ENCODE measurements at regions not wholly inside any gene's neighbourhood (a gene's known extent, or its start where the extent isn't known, plus 50 kb on each side); places are given as distances from the start of the nearest gene placed in this dataset.

DNA sequence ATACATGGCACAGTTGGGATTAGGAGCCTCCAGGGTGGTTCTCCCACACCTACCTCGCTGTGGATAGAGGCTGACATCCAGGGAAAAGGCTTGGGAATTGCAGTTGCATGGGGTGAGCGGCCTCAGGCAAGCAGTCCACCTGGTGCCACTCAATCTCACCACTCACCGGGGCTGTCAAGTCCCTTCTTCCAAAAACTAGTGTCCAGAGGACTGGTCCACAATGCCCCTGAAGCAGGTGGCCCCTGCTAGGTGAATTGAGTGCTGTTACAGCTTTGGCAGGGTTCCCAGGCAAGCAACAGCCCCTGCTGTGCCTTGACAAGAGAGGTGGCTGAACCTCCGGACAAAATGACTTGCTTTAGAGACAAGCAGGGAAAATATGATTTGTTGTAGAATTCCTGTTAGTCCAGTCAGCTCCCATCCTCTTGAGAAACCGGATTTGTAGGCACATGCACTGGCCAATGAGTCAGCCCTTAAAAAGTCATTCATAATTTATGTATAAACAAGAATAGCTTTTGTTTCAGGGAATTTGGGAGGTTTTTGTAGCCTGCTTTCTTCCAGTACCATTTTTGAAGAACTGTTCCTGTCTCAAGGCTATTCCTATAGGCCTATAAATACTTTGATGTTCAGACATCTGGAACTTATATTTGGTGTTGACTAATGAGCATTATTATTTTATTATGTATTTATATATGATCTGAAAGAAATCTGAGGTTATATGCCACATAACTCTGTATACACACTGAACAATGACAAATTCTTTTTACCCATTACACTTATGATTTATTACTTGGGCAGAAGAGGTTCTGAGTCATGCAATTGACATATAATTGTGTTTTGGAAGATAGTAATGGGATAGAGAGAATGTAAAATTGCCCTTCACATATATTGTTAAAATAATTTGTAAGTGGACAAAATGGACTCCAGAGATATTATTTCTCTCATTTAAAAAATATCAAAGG, 411.1 kb downstream of the ACTL7B start:
- WGBS, 2 experiments = 69 to 81% methylated on average over 5 of the region's 5 CpGs
- H3K27ac ChIP-seq (ENCODE audit: insufficient read depth, low read depth, low read length, poor library complexity, severe bottlenecking) = no peak overlapping the region
- H3K9me3 ChIP-seq (ENCODE audit: control insufficient read depth, low read length) = no peaks in the 10 kb centered on the region
- peaks cover 6% of the 10 kb centered on the region for H3K4me1 ChIP-seq (ENCODE audit: control insufficient read depth, insufficient read depth, low read length)
- H3K4me3 ChIP-seq (ENCODE audit: insufficient read depth, low read depth, low read length) = no peak overlapping the region
- no peaks in the 10 kb centered on the region for H3K36me3 ChIP-seq (ENCODE audit: control insufficient read depth, insufficient read depth, low read length)
- H3K27me3 ChIP-seq (ENCODE audit: control insufficient read depth, insufficient read depth, low read length, poor library complexity, severe bottlenecking) = no peaks in the 10 kb centered on the region

DNA sequence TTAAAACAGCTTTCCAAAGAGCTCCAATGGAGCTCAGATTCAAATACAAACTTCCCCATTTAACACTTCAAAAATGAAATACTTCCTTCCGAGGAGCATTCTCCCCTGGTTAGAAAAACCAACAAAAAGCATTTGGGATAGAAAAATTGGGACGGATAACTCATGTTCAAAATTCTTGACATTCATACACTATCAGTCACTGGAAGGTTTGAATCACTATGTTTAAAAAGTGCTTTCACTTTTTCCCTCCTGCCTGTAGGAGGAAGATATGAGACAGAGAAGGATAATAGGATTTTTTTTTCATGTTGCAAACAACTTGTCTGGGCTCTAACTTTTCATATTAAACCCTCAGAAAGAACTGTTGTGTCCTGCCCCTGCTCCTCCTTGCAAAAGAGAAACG, 412.0 kb downstream of the ACTL7B start:
- Histone ChIP-seq H3K4me3 (ENCODE audit: insufficient read depth, low read depth, low read length) (no peak overlapping the region), H3K27ac (ENCODE audit: insufficient read depth, low read depth, low read length, poor library complexity, severe bottlenecking) (no peak overlapping the region), H3K4me1 (ENCODE audit: control insufficient read depth, insufficient read depth, low read length) (peaks cover 6% of the 10 kb centered on the region), H3K36me3 (ENCODE audit: control insufficient read depth, insufficient read depth, low read length) (no peaks in the 10 kb centered on the region), H3K27me3 (ENCODE audit: control insufficient read depth, insufficient read depth, low read length, poor library complexity, severe bottlenecking) (no peaks in the 10 kb centered on the region), H3K9me3 (ENCODE audit: control insufficient read depth, low read length) (no peaks in the 10 kb centered on the region)
- 80 to 98% methylated on average over 3 of the region's 3 CpGs for WGBS, 2 experiments

DNA sequence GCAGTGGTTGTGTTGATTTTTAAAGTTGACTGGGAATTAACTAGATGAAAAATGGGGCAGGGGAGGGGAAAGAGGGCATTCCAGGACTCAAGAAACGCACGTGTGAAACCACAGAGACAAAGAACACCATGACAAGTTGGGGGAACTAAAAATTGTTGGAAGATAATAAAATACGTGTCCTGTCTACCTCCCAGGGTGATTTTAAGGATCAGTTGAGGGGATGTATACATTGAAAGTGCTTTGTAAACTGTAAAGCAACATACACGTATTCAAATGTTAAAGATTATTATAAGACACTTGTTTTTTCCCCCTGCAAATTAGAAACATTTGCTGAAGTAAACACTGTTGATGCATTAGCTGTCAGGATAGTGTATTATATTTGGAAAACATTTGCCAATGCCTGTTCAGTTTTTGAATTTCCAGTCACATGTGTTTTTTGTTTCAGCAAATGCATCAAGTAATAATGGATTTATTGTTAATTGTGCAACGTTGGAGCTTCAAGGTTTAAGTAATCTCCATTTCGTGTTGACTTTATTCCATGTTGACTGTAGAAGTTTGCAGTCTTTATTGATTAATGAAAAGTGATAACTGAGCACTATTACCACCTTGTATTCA, 412.7 kb downstream of the ACTL7B start:
- Histone ChIP-seq H3K4me1 (ENCODE audit: control insufficient read depth, insufficient read depth, low read length) (peaks cover 6% of the 10 kb centered on the region), H3K9me3 (ENCODE audit: control insufficient read depth, low read length) (no peaks in the 10 kb centered on the region), H3K36me3 (ENCODE audit: control insufficient read depth, insufficient read depth, low read length) (no peaks in the 10 kb centered on the region), H3K4me3 (ENCODE audit: insufficient read depth, low read depth, low read length) (no peak overlapping the region), H3K27ac (ENCODE audit: insufficient read depth, low read depth, low read length, poor library complexity, severe bottlenecking) (no peak overlapping the region), H3K27me3 (ENCODE audit: control insufficient read depth, insufficient read depth, low read length, poor library complexity, severe bottlenecking) (no peaks in the 10 kb centered on the region)
- WGBS, 2 experiments = 79 to 84% methylated on average over 5 to 6 of the region's 6 CpGs

DNA sequence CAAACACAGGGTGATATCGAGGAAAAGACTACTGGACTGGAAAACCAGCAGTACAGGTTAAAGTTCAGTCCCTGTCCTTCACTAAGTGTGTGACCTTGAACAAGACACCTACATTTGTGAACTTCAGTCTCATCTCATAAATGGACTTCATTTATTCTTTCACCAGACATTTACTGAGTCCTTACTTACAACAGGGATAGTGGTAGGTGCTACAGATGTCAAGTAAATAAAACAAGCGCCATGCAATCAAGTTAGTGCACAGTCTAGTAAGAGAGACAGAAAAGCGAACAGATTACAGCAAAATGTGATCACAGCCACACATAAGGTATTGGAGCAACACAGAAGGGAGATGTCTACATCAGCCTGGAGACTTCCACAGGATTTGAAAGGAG, 413.2 kb downstream of the ACTL7B start:
- no peaks in the 10 kb centered on the region for H3K36me3 ChIP-seq (ENCODE audit: control insufficient read depth, insufficient read depth, low read length)
- H3K4me1 ChIP-seq (ENCODE audit: control insufficient read depth, insufficient read depth, low read length) = peaks cover 6% of the 10 kb centered on the region
- no peaks in the 10 kb centered on the region for H3K27me3 ChIP-seq (ENCODE audit: control insufficient read depth, insufficient read depth, low read length, poor library complexity, severe bottlenecking)
- H3K4me3 ChIP-seq (ENCODE audit: insufficient read depth, low read depth, low read length) = no peak overlapping the region
- H3K27ac ChIP-seq (ENCODE audit: insufficient read depth, low read depth, low read length, poor library complexity, severe bottlenecking) = no peak overlapping the region
- H3K9me3 ChIP-seq (ENCODE audit: control insufficient read depth, low read length) = no peaks in the 10 kb centered on the region
- WGBS, 2 experiments = 91 to 99% methylated on average over 3 of the region's 3 CpGs

DNA sequence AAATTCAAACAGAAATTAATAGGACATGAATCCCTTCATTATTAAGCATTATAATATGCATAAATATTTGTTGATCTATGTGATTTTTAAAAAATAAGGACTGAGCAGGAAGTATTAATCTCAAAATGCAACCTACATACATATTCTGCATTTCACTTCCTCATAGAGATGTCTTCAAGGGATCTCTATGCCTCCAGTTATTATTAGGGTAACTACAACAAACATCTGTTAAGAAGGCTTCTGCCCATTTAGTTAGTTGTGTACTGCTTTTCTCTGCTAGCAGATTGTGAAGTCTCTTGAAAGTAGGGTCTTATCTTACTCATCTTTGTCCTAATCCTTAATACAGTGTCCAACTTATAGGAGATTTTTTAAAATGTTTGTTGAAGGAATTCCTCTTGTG, 414.1 kb downstream of the ACTL7B start:
- H3K36me3 ChIP-seq (ENCODE audit: control insufficient read depth, insufficient read depth, low read length) = no peaks in the 10 kb centered on the region
- H3K27ac ChIP-seq (ENCODE audit: insufficient read depth, low read depth, low read length, poor library complexity, severe bottlenecking) = no peak overlapping the region
- H3K27me3 ChIP-seq (ENCODE audit: control insufficient read depth, insufficient read depth, low read length, poor library complexity, severe bottlenecking) = no peaks in the 10 kb centered on the region
- H3K9me3 ChIP-seq (ENCODE audit: control insufficient read depth, low read length) = no peaks in the 10 kb centered on the region
- peaks cover 6% of the 10 kb centered on the region for H3K4me1 ChIP-seq (ENCODE audit: control insufficient read depth, insufficient read depth, low read length)
- no peak overlapping the region for H3K4me3 ChIP-seq (ENCODE audit: insufficient read depth, low read depth, low read length)

DNA sequence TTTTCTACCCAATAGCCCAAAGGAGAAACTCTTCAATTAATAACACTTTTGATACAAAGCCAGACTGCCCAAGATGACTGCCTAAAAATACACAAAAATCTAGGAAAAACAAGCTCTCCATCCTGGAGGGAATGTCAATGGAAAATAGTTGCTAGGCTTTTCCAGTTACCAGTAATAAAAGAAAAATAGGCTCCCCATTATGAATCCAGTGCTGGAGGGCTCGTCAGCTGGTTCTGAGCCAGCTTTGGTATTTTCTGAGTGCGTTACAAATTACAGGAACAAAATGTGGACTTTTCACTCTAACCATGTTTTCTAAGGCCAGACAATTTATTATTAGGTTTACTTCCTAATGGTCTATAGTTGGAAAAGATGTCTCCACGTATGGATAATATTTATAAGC, 414.5 kb downstream of the ACTL7B start:
- Histone ChIP-seq H3K27ac (ENCODE audit: insufficient read depth, low read depth, low read length, poor library complexity, severe bottlenecking) (no peak overlapping the region), H3K27me3 (ENCODE audit: control insufficient read depth, insufficient read depth, low read length, poor library complexity, severe bottlenecking) (no peaks in the 10 kb centered on the region), H3K36me3 (ENCODE audit: control insufficient read depth, insufficient read depth, low read length) (no peaks in the 10 kb centered on the region), H3K4me3 (ENCODE audit: insufficient read depth, low read depth, low read length) (no peak overlapping the region), H3K4me1 (ENCODE audit: control insufficient read depth, insufficient read depth, low read length) (peaks cover 6% of the 10 kb centered on the region), H3K9me3 (ENCODE audit: control insufficient read depth, low read length) (no peaks in the 10 kb centered on the region)
- WGBS, 2 experiments = 90 to 98% methylated on average over 2 of the region's 3 CpGs

DNA sequence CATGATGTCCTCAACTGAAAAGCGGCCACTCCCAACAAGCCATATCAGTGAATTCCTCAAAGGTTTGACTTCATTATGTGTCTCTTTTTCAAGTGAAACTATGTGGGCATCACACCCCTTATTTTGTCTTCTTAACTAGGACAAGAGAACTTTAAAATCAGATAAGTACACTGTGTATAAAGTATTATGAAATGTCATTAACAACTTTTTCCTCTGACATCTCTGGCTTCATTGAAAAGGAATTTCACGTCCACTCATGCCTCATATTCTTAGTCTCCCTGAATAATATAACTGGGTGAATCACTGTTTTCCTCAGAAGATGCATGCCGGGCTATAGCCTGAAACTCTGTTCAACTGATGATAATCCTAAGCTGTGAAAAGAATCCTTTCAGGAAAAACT, 415.8 kb downstream of the ACTL7B start:
- no peaks in the 10 kb centered on the region for H3K9me3 ChIP-seq (ENCODE audit: control insufficient read depth, low read length)
- no peaks in the 10 kb centered on the region for H3K36me3 ChIP-seq (ENCODE audit: control insufficient read depth, insufficient read depth, low read length)
- H3K4me1 ChIP-seq (ENCODE audit: control insufficient read depth, insufficient read depth, low read length) = peaks cover 6% of the 10 kb centered on the region
- no peak overlapping the region for H3K4me3 ChIP-seq (ENCODE audit: insufficient read depth, low read depth, low read length)
- WGBS, 2 experiments = 91 to 93% methylated on average over 3 of the region's 3 CpGs
- H3K27me3 ChIP-seq (ENCODE audit: control insufficient read depth, insufficient read depth, low read length, poor library complexity, severe bottlenecking) = no peaks in the 10 kb centered on the region
- no peak overlapping the region for H3K27ac ChIP-seq (ENCODE audit: insufficient read depth, low read depth, low read length, poor library complexity, severe bottlenecking)

DNA sequence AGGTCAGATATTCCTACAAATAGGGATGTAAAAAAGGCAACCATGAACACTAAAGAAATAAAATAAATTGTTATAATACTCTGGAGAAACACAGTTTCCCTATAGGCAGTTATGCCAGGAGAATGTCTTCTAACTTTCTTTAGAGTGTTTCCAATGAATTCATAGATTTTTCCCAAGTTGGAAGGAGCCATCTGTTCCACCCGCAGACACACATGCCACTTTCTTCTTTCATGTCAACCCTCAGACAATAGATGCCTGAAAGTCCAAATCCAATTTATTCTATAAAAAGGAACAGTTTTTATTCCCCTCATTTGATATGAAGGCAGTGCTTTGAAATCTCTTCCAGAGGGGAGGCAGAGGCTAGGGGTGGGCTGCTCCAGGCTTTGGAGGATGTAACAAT, 418.1 kb downstream of the ACTL7B start:
- Histone ChIP-seq H3K27me3 (ENCODE audit: control insufficient read depth, insufficient read depth, low read length, poor library complexity, severe bottlenecking) (no peaks in the 10 kb centered on the region), H3K9me3 (ENCODE audit: control insufficient read depth, low read length) (no peaks in the 10 kb centered on the region), H3K4me3 (ENCODE audit: insufficient read depth, low read depth, low read length) (no peak overlapping the region), H3K4me1 (ENCODE audit: control insufficient read depth, insufficient read depth, low read length) (no peaks in the 10 kb centered on the region), H3K36me3 (ENCODE audit: control insufficient read depth, insufficient read depth, low read length) (no peaks in the 10 kb centered on the region), H3K27ac (ENCODE audit: insufficient read depth, low read depth, low read length, poor library complexity, severe bottlenecking) (no peak overlapping the region)
- WGBS, 2 experiments = 90 to 96% methylated on average over 1 of the region's 1 CpG

DNA sequence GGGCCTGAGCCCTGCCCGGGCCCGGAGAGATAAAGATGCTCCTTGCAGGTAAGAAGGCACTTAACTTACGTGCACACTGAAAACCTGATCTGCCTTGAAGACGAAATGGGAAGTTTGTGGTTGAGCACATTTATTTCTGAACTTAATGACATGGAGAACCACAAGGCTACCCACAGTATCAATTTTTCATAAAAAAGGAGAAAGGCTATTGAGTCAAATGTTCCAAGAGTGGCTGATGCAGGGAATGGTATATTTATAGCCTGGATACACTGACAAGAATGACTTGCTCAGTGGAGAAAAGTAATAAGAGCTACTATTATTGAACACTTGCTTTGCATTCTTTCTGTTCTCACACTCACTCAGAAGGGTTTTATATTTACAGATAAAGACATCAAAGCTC, 419.3 kb downstream of the ACTL7B start:
- H3K36me3 ChIP-seq (ENCODE audit: control insufficient read depth, insufficient read depth, low read length) = no peaks in the 10 kb centered on the region
- H3K27me3 ChIP-seq (ENCODE audit: control insufficient read depth, insufficient read depth, low read length, poor library complexity, severe bottlenecking) = no peaks in the 10 kb centered on the region
- no peaks in the 10 kb centered on the region for H3K4me1 ChIP-seq (ENCODE audit: control insufficient read depth, insufficient read depth, low read length)
- no peaks in the 10 kb centered on the region for H3K9me3 ChIP-seq (ENCODE audit: control insufficient read depth, low read length)
- H3K4me3 ChIP-seq (ENCODE audit: insufficient read depth, low read depth, low read length) = no peak overlapping the region
- H3K27ac ChIP-seq (ENCODE audit: insufficient read depth, low read depth, low read length, poor library complexity, severe bottlenecking) = no peak overlapping the region
- 95 to 97% methylated on average over 4 of the region's 4 CpGs for WGBS, 2 experiments

DNA sequence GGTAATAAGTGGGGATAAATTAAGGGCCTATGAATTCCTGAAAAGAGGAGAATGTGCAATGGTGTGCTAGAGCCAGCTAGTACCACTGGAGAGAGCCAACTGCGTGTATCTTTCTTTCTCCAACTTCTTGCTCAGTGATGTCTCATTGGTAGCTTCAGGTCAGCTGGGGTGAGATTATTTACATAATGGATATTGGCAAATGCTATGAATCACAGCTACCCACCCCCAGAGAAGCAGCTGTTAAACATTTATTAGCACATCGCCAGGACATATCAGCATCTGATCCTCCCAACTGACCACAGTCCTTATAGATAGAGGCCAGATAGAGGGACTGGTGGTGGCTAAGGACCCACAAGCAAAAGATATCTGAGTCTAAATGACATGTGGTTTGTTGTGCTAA, 421.3 kb downstream of the ACTL7B start:
- Histone ChIP-seq H3K27ac (ENCODE audit: insufficient read depth, low read depth, low read length, poor library complexity, severe bottlenecking) (no peak overlapping the region), H3K4me3 (ENCODE audit: insufficient read depth, low read depth, low read length) (no peak overlapping the region), H3K4me1 (ENCODE audit: control insufficient read depth, insufficient read depth, low read length) (no peaks in the 10 kb centered on the region), H3K36me3 (ENCODE audit: control insufficient read depth, insufficient read depth, low read length) (no peaks in the 10 kb centered on the region), H3K9me3 (ENCODE audit: control insufficient read depth, low read length) (no peaks in the 10 kb centered on the region), H3K27me3 (ENCODE audit: control insufficient read depth, insufficient read depth, low read length, poor library complexity, severe bottlenecking) (no peaks in the 10 kb centered on the region)
- 88 to 100% methylated on average over 1 to 2 of the region's 2 CpGs for WGBS, 2 experiments
